IMR-90 (cell line): ENCODE measurements at regions not wholly inside any gene's neighbourhood (a gene's known extent, or its start where the extent isn't known, plus 50 kb on each side); places are given as distances from the start of the nearest gene placed in this dataset.

ENCODE experiments used
- ATAC-seq: fragments of 200-7000 bp; cut with Tn5 transposase; 2 replicates; pipeline ENCODE4 v1.9.1; 2020; ENCODE audit warnings: low read depth, mild to moderate bottlenecking, moderate library complexity
- BruUV-seq: library from RNA; stranded (reverse); fragments of 400-500 nt; replicated peaks from 2 replicates; lab custom pipeline; 2021; lab: Mats Ljungman, UMichigan
- CTCF ChIA-PET: fragments of 300-600 bp; formaldehyde crosslinking; extraction: SDS; loops from one replicate; lab custom pipeline; 2021; ENCODE audit warnings: antibody characterized with exemption; lab: Yijun Ruan, JAX
- POLR2A ChIA-PET: fragments of 300-600 bp; sonication (Branson Sonifier 250); formaldehyde crosslinking; loops from one replicate; lab custom pipeline; 2022; ENCODE audit warnings: antibody characterized with exemption; ENCODE audit not compliant: unreplicated experiment; lab: Charles Lee
- DNase-seq: peaks from one replicate; pipeline ENCODE4 v3.0.0; 2013
- H2AFZ ChIP-seq: replicated peaks from 2 replicates; pipeline ENCODE3; 2013; ENCODE audit warnings: low read length, mild to moderate bottlenecking; ENCODE audit not compliant: poor library complexity
- H2AK5ac ChIP-seq: 2 replicates; pipeline ENCODE4 v1.6.1; 2013; ENCODE audit warnings: low read depth, low read length, inconsistent platforms
- H2AK9ac ChIP-seq: replicated peaks from 2 replicates; pipeline ENCODE3; 2013; ENCODE audit warnings: mild to moderate bottlenecking, low read depth, low read length, moderate library complexity; ENCODE audit not compliant: poor library complexity
- H2BK120ac ChIP-seq: 2 replicates; pipeline ENCODE4 v1.6.1; 2013; ENCODE audit warnings: low read depth, low read length, inconsistent platforms
- H2BK15ac ChIP-seq: 3 replicates; pipeline ENCODE4 v1.6.1; 2013; ENCODE audit warnings: low read depth, low read length, inconsistent platforms
- H2BK20ac ChIP-seq: 2 replicates; pipeline ENCODE4 v1.6.1; 2013; ENCODE audit warnings: low read depth, mild to moderate bottlenecking, inconsistent platforms, low read length, moderate library complexity
- H2BK5ac ChIP-seq: 2 replicates; pipeline ENCODE4 v1.6.1; 2013; ENCODE audit warnings: mild to moderate bottlenecking, low read depth, low read length, inconsistent platforms; ENCODE audit not compliant: poor library complexity, severe bottlenecking
- H3K14ac ChIP-seq: replicated peaks from 2 replicates; pipeline ENCODE4 v1.6.1; 2013; ENCODE audit warnings: low read depth, low read length, inconsistent platforms
- H3K18ac ChIP-seq: 2 replicates; pipeline ENCODE4 v1.6.1; 2013; ENCODE audit warnings: low read depth, low read length, control low read depth
- H3K23ac ChIP-seq: 2 replicates; pipeline ENCODE4 v1.6.1; 2013; ENCODE audit warnings: low read depth, low read length, inconsistent platforms
- H3K27ac ChIP-seq: 2 replicates; pipeline ENCODE4 v1.5.1; 2013; ENCODE audit warnings: mild to moderate bottlenecking, control low read depth, low read length; ENCODE audit not compliant: insufficient read depth
- H3K27me3 ChIP-seq: 2 replicates; pipeline ENCODE4 v1.6.1; 2013; ENCODE audit warnings: low read length; ENCODE audit not compliant: control insufficient read depth, insufficient read depth
- H3K36me3 ChIP-seq: 2 replicates; pipeline ENCODE4 v1.6.1; 2013; ENCODE audit warnings: low read length, mixed read lengths; ENCODE audit not compliant: control insufficient read depth, insufficient read depth
- H3K4ac ChIP-seq: 2 replicates; pipeline ENCODE4 v1.6.1; 2013; ENCODE audit warnings: low read depth, low read length, inconsistent platforms
- H3K4me1 ChIP-seq: 2 replicates; pipeline ENCODE4 v1.6.1; 2013; ENCODE audit warnings: low read length, mixed read lengths; ENCODE audit not compliant: control insufficient read depth, insufficient read depth
- H3K4me2 ChIP-seq: 2 replicates; pipeline ENCODE4 v1.6.1; 2013; ENCODE audit warnings: low read depth, mild to moderate bottlenecking, control low read depth, low read length, moderate library complexity
- H3K4me3 ChIP-seq: 2 replicates; pipeline ENCODE4 v1.5.1; 2013; ENCODE audit warnings: low read depth, mild to moderate bottlenecking, control low read depth, low read length, moderate library complexity; ENCODE audit not compliant: insufficient read depth
- H3K56ac ChIP-seq: 2 replicates; pipeline ENCODE4 v1.6.1; 2013; ENCODE audit warnings: low read length, inconsistent platforms; ENCODE audit not compliant: insufficient read depth; ENCODE audit errors: extremely low read depth
- H3K79me1 ChIP-seq, 2 experiments: 2 replicates each; pipeline ENCODE4 v1.6.1; 2013; ENCODE audit warnings: low read length in 2 of 2, inconsistent platforms in 1 of 2, low read depth in 1 of 2
- H3K9ac ChIP-seq: 2 replicates; pipeline ENCODE4 v1.6.1; 2013; ENCODE audit warnings: low read depth, low read length, control low read depth
- H3K9me1 ChIP-seq: 2 replicates; pipeline ENCODE4 v1.6.1; 2013; ENCODE audit warnings: low read length, inconsistent platforms; ENCODE audit not compliant: insufficient read depth
- H3K9me3 ChIP-seq: 2 replicates; pipeline ENCODE4 v1.6.1; 2013; ENCODE audit warnings: low read length; ENCODE audit not compliant: control insufficient read depth, insufficient read depth
- H4K20me1 ChIP-seq: 2 replicates; pipeline ENCODE4 v1.6.1; 2013; ENCODE audit warnings: low read length, inconsistent platforms; ENCODE audit not compliant: insufficient read depth
- H4K5ac ChIP-seq: 2 replicates; pipeline ENCODE4 v1.6.1; 2013; ENCODE audit warnings: mild to moderate bottlenecking, low read depth, low read length, control low read depth
- H4K8ac ChIP-seq, 2 experiments: 2 replicates each; pipeline ENCODE4 v1.6.1; 2013; ENCODE audit warnings: low read depth in 2 of 2, low read length in 2 of 2, control low read depth in 1 of 2, inconsistent platforms in 1 of 2
- H4K91ac ChIP-seq: 2 replicates; pipeline ENCODE4 v1.6.1; 2013; ENCODE audit warnings: low read depth, low read length, inconsistent platforms; ENCODE audit not compliant: insufficient read depth
- CTCF ChIP-seq: conservative IDR thresholded peaks from 2 replicates; pipeline ENCODE4 v1.5.1; 2012; ENCODE audit warnings: mild to moderate bottlenecking, low read depth, low read length, improper control_type of control experiment
- MAFK ChIP-seq: IDR thresholded peaks from 2 replicates; pipeline ENCODE4 v1.6.1; 2012; ENCODE audit warnings: low read depth, low read length, improper control_type of control experiment
- NFE2L2 ChIP-seq: fragments of 150-350 bp; IDR thresholded peaks from 2 replicates; pipeline ENCODE4 v1.6.1; 2016; ENCODE audit warnings: low read depth, mild to moderate bottlenecking, low read length
- RAD21 ChIP-seq: IDR thresholded peaks from 2 replicates; pipeline ENCODE4 v1.6.1; 2012; ENCODE audit warnings: low read length, improper control_type of control experiment
- SMC3 ChIP-seq: fragments of 150-350 bp; IDR thresholded peaks from 2 replicates; pipeline ENCODE4 v1.6.1; 2016; ENCODE audit warnings: low read depth, mild to moderate bottlenecking, antibody characterized with exemption, low read length, moderate library complexity
- WGBS, 2 experiments: methylation state at CpG; one replicate each; pipeline versions ENCODE4 v1.1.5 to v1.1.7; 2013; ENCODE audit warnings: missing lambda C conversion rate in 2 of 2; ENCODE audit not compliant: insufficient read length in 1 of 2; ENCODE audit errors: extremely low coverage in 2 of 2; 5-methylcytosine and 5-hydroxymethylcytosine counted together
- dilution Hi-C: fragments of 300-500 bp; cut with HindIII; formaldehyde crosslinking; loops from one replicate; pipeline ENCODE4 v1.14.3; 2018; ENCODE audit warnings: low sequenced_read_pairs; ENCODE audit not compliant: unreplicated experiment
- in situ Hi-C: fragments of 300-500 bp; cut with MboI; formaldehyde crosslinking; loops from 3 replicates; pipeline ENCODE4 v1.14.3; 2019; ENCODE audit warnings: low sequenced_read_pairs, inconsistent platforms, mixed read lengths
- intact Hi-C: fragments of 100-400 bp; cut with micrococcal nuclease; formaldehyde crosslinking; loops from 2 replicates; pipeline ENCODE4 v1.10.0; 2022

GRCh38 chr6:106794129-106794528 is 164.8 kb downstream of the QRSL1 start:
- no peaks in the 10 kb centered on the region for H3K9me3 ChIP-seq
- POLR2A ChIA-PET, result no interaction called here
- no peak overlapping the region for H2AK5ac ChIP-seq
- CTCF ChIA-PET, result no interaction called here
- no peaks in the 10 kb centered on the region for H3K79me1 ChIP-seq
- H3K23ac ChIP-seq, result no peak overlapping the region
- no peaks in the 10 kb centered on the region for H3K36me3 ChIP-seq
- ATAC-seq (no peak), DNase-seq (no peak)
- H3K4me1 ChIP-seq, result peaks cover 2% of the 10 kb centered on the region; the same call in 1 of the 2 replicates
- no peak overlapping the region for H2AK9ac ChIP-seq
- H2BK15ac ChIP-seq, result no peak overlapping the region
- no CpG with 5 or more reads among the region's 2 CpGs for WGBS, 2 experiments
- intact Hi-C loops, result no loop called here
- H3K56ac ChIP-seq, result no peak overlapping the region
- no peak overlapping the region for H4K91ac ChIP-seq
- no peaks in the 10 kb centered on the region for H4K20me1 ChIP-seq
- peaks cover 2% of the 10 kb centered on the region for H3K27me3 ChIP-seq
- in situ Hi-C loops, result no loop called here
- H3K9me1 ChIP-seq, result no peaks in the 10 kb centered on the region
- H3K14ac ChIP-seq, result no peak overlapping the region
- no peak overlapping the region for H4K5ac ChIP-seq
- H2AFZ ChIP-seq, result no peak overlapping the region
- TF ChIP-seq CTCF (no peak), SMC3 (no peak), MAFK (no peak), RAD21 (no peak), NFE2L2 (no peak)
- H2BK5ac ChIP-seq, result no peak overlapping the region
- dilution Hi-C loops, result no loop called here
- no peak overlapping the region for H3K9ac ChIP-seq
- H2BK20ac ChIP-seq, result no peak overlapping the region
- no peak overlapping the region for H4K8ac ChIP-seq
- H3K4me2 ChIP-seq, result no peak overlapping the region
- BruUV-seq, result no TSS peak
- H3K18ac ChIP-seq, result no peak overlapping the region
- no peak overlapping the region for H3K4me3 ChIP-seq
- no peak overlapping the region for H3K4ac ChIP-seq
- H3K27ac ChIP-seq, result no peak overlapping the region
- H2BK120ac ChIP-seq, result no peak overlapping the region
